ENCODE measurements at regions not wholly inside any gene's neighbourhood (a gene's known extent, or its start where the extent isn't known, plus 50 kb on each side); places are given as distances from the start of the nearest gene placed in this dataset.
A peak's percentile ranks its signal among the peaks of the same experiment; 100 is the strongest.

DNA sequence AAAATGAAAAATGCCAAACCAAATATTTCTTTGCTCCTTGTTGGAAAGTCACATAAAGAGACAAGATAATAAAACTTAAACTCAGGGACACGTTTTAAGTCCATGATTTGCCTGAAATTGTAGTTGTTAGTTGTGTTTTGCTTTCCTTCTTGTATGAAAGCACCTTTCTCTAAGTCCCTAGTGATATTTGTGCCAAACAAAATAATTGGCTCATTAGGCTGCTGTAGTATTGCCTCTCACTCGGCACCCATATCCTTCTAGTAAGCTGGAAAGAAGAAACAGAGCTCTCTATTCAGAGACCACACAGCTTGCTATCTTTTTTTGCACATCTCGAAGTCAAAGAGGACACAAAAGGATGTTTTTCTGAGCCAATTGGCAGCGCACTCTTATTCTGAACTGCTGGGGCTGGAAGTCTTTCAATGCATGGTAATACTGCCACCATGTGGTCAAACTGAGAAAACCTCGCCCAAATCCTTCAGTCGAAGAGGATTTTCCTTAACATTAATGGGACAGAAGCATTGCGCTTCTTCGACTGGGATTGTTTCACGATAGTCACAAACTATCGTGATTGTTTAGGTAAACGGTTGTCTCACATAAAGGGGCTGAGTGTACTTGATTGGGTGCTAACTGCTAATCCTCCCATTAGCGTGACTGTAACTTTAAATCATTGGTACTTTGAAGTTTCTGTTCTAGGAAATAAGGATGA, 571.9 kb upstream of the LCORL start:
- DNase-seq = peak; percentile 24

DNA sequence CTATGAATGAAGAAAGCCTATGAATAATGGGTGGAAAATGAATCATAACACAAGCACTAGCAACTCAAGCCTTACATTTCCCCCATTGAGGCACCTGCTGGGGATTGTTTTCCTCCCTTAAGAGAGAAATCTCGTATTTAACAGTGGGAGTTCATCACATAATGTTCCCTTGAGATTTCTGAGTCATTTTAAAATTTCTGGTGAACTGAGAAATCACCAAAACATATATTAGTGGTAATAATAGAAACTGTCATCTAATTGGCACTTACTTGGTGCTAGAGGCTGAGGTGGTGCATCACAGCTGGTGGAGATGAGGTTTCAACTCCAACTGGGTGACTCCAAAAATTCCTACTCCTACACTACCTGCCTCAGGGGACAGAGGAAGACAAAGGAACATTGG, 561.3 kb upstream of the LCORL start:
- DNase-seq = no peak

DNA sequence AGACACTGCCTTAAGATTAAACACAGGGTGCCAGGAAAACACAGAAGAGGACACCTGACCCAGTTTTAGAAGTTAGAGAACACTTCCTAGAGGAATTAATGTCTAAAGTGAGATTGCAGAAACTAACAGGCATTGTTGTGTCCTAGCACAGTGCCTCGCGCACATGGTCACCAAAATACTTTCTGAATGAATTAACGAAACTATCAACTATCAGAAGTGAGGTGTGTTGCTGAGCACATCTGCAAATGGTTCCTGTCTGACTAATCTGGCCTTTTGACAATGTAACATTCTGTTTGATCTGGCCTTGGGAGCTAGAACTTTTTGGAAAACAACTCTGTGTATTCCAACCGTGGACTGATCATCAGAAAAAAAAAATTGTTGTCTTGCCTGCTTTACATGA, 556.8 kb upstream of the LCORL start:
- no peak for DNase-seq

DNA sequence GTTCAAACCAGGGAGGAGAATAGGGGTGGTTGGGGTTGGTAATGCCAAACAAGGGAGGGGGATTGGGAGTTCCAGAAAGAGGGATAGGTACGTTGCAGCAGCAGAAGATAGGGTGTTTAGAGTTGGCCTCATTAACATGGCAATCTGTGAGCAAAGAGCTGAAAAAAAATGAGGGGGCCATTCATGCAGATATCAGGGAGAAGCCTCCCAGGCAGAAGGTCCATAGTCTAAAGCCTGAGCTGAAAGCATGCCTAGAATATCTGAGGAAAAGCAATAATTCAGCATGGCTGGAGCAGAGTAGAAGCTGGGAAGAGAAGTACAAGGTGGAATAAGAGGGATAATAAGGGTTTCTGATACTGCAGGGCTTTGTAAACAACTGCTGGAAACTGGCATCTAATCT, 550.9 kb upstream of the LCORL start:
- DNase-seq = no peak

DNA sequence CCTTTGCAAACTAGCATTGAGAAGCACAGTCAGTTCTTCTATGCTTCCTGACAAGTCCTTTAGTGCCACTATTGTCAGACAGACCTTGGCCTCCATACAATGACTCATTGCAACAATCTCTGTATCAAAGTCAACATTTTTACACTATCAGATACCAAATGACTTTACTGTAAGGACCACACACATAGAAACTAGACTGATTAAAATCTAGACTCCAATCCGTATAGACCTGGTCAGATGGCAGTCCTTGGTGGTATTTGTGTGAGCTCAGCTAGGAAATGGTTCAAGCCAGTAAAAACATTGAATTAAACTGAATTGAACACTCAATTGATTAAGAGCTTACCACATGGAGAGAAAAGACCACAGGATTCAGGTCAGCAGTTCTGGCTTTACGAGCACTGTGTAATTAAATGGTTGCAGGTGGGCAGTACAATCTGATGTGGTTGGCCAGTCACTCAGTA, 549.8 kb upstream of the LCORL start:
- no peak for DNase-seq

DNA sequence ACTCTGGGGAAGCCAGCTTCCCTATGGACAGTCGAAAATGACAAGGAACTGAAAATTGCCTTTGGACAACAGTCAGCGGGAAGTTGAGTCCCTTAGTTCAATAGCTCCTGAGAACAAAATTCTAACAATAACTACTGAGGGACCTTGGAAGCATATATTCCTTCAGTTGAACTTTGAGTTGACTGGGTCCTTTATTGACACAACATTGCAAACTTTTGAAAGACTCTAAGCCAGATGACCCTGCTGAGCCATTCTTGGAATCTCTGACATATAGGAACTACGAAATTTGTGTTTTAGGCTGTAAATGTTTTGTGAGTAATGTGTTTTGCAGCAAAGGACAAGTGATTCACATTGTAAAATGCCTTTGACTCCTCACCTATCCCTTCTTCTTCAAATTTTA, 548.8 kb upstream of the LCORL start:
- no peak for DNase-seq

DNA sequence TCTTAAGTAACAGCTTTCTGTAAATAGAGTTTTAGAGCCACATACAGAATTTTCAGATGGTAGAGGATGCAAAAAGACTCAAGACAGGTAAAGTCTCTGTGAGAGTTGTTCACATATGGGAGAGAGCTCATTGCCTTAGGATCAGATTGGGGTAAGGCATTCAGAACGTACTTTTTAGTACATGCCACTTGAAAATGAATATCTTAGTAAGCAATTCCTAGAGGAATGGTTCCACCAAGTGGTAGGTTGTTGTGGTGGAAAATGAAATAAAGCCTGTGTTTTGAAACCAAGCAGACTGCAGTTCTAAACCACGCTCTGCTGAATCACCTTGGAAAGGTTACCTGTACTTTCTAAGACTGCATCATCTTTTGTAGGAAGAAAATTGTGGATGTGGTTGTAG, 547.0 kb upstream of the LCORL start:
- DNase-seq = no peak

DNA sequence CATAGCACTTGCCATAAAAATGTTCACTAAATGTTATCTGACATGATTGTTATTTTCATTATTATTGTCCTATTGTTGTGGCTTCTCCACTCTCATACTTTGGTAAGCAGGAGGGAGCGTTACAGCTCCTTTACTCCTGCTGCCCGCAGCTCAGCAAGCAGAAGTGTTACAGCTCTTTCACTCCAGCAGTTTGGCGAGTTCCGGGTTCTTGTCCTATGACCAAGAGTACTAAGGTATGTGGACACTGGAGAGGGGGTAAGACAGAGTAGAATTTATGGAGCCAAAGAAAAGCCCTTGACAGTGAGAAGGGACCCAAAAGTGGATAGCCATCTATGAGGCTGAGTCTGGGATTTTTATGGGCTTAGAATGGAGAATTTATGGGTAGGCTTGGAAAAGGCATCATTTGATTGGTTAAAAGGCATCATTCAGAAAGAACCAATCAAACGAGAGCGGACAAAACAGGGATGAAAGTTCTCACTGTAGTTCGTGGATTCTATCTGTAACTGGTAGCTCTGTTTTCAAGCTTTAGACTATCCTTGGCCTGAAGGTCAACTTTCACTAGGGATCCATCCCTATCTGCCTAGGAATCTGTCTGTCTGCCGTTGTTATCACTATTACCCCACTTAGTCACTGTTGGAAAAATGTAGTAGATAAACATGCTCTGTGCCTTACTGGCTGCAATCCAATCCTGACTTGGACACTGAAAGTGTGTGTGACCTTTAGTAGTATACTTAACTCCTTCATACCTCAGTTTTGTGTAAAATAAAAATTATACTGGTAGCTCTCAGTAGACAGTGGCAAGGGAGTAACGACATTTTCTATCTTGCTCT, 545.6 kb upstream of the LCORL start:
- no peak for DNase-seq

DNA sequence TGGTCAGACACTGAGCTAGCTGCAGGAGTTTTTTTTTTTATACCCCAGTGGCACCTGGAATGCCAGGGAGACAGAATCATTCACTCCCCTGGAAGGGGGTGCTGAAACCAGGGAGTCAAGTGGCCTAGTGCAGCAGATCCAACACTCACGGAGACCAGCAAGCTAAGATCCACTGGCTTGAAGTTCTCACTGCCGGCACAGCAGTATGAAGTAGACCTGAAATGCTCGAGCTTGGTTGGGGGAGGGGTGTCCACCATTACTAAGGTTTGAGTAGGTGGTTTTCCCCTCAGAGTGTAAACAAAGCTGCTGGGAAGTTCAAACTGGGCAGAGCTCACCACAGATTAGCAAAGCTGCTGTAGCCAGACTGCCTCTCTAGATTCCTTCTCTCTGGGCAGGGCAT, 537.9 kb upstream of the LCORL start:
- no peak for DNase-seq

DNA sequence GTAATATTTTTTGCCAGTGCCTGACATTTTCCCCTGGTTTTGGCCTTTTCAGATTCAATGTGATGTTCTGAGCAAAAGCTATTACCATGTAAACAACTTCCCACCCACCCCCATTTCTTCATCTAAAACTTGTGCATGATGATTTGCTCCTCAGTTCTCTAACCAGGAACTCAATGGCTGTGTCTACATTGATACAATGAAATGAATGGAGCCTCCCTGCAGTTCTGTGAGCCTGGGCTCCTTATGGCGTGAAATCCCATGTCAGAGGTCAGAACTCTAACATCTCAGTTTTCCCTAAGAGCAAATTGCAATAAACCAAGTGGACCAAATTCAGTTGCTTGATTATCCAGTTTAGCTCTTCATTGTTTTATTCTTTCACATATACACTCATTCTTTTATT, 534.8 kb upstream of the LCORL start:
- no peak for DNase-seq

DNA sequence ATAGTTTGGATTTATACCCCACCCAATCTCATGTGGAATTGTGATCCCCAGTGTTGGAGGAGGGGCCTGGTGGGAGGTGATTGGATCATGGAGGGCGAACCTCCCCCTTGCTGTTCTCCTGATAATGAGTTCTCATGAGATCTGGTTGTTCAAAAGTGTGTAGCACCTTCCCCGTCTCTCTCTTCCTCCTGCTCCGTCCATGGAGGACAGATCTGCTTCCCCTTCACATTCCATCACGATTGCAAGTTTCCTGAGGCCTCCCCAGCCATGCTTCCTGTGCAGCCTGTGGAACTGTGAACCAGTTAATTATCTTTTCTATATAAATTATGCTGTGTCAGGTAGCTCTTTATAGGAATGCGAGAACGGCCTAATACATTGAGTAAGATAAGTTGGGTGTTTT, 518.8 kb upstream of the LCORL start:
- no peak for DNase-seq

DNA sequence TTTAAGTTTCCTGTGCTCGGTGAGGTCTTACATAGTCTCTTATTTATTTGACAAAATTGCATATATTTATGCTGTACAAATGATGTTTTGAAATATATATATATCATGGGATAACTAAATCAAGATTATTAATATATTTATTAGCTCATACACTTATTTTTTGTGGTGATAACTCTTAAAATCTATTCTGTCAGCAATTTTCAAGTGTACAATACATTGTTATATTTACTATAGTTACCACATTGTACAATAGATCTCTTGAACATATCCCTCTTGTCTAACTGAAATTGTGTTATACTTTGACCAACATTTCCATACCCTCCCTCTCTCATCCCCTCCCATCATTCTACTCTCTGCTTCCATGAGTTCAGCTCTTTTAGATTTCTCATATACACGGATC, 516.6 kb upstream of the LCORL start:
- no peak for DNase-seq

DNA sequence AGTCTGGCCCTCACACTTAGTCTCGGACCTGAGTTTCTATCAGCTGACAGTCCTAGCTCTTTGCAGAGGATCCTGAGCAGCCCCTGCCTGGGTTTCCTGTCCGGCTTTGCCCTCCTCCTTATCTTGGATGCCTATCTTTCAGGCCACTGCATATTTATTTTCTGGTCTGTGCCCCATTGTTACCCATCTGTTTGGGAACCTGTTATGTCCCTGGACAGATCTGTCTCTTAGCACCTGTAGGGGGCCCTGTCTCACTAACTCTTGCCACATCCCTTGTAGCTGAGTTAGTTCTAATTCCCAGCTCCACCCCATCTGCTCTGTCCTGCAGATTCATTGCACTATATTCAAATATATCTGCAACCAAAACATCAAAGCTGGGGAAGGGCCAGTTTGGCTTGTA, 514.9 kb upstream of the LCORL start:
- no peak for DNase-seq

DNA sequence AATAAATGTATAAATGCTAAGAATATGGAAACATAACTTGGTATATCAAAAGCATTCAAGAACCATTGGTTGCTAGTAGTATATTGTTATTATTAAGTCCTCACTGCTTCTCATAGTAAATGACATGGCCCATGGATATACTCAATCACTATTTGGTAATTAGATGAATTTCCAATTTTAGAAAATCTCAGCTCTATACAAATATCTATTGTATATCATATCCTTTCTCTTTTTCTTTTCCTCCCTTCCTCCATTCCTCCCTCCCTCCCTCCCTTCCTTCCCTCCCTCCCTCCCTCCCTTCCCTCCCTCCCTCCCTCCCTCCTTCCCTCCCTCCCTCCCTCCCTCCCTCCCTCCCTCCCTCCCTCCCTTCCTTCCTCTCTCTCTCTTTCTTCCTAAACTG, 514.4 kb upstream of the LCORL start:
- DNase-seq = no peak

DNA sequence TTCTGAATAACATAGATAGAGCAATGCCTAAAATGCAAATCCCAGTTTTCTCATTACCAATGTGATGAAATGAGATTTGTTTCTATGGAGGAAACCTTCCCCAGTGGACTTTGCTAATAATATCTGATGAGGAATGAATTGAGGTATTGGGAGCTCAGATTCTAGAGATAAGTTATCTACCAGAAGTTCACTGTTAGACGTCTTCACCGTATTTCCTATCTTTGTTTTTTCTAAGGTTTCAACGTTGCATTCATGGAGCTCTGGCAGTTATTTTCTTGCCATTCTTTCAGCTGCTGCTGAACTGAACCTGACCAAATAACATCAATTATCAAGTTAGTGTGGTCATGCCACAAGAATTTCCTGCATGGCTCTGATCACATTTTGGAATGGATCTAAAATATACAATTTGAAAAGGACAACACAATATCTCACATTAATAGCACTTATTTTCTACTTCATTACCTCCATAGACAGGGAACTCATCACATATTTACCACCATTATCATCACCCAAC, 511.8 kb upstream of the LCORL start:
- no peak for DNase-seq

DNA sequence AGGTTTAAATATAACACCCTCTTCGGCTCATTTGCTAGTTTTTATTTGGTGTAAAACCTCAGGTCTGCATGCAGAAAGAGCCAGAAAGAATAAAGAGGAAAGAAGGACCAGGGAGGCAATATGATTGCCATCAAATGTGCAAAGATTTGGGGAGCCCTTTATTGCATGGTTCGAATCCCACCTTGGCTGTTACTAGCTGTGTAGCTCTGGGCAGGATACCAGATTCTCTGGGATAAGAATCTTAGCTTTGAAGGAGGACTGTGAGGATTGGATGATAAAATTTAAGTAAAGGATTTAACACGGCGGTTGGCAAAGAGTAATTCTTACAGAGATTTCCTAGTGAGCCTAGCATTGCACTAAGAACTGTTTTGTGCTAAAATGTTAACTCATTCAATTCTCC, 510.2 kb upstream of the LCORL start:
- DNase-seq = no peak

DNA sequence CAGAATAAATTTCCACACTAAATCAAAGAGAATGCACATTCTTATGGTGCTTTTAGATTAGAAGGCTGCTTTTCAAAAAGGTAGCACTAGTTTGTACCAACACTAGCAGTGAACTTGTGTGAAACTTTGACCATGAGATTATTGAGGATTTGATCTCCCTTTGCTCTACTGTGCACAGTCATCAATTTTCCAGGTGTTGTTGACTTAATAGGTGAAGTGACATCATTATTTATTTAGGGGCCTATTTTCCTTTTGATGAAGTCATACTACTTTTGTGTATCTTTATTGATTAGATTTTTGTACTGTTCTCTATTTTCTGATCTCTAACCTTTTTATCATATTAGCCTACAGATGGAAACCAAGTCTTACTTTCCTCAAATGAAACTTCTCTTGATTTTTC, 507.9 kb upstream of the LCORL start:
- no peak for DNase-seq

DNA sequence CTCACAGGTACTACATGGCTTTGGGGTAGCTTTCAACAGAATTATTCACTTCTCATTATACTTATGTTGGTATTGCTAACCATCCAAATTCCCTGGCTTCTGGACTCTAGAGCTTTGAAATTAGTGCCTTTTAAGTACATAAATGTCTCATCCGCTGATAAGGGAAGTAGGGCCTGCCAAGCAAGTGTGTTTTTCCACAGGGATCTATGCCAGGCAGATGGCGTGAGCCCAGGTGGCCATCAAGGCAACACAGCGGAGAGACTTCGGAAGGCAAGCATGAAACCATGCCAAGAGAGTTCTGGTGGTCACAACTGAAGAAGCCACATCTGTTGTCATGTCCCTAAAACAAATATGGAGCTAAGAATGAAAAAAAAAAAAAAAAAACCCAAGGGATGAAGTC, 503.1 kb upstream of the LCORL start:
- no peak for DNase-seq

DNA sequence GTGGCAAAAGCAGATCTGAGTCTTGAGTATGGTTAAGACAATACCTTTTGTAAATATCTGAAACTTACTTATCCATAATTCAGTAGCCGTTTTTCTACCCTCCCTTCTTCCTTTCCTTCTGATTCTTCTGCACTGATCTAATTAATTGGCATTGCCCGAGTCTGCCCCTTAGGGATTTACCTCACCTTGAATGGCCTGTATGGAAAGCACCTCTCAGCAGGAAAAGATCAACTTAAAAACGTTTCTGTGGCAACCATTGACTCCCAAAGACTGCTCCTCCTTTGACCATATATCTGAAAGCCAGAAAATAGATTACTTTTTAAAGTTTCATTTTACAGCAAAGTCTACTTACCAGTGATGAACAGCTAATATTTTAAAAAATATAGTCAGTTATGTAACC, 496.5 kb upstream of the LCORL start:
- no peak for DNase-seq

DNA sequence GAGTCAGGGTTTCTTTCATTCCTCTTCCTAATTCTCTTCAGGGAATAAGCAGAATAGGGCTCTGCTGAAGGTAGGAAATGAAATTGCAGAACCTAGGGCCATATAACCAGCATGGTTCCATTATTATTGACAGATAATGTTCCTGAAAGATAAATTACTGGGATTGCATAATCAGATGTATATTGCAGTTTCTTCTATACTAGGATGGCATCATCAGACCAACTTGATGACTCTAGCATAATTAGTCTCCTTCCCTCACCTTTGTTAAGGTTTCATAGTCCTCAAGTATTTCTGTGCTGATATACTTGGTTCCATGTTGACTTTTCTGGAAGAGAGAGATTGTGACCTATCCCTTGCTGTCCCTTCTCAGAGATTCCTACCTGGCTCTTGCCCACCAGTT, 492.3 kb upstream of the LCORL start:
- DNase-seq = no peak

DNA sequence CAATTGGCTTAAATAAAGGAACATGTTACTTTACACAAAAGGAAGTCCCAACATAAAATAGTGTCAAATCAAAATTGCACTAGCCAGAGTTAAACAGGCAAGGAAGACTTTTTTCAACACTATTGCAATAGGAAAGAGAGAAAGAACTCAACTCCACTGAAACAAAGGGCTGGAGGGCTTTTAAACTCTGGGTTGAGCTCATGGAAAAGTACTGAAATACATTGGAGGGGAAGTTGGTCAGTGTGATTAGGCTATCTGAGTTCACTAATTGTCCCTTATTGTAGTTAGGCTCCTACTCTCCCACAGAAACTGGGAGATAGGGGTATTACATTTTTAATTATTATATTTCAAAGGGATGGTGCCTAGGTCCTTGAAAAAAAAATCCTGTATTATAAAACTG, 491.2 kb upstream of the LCORL start:
- DNase-seq = no peak

DNA sequence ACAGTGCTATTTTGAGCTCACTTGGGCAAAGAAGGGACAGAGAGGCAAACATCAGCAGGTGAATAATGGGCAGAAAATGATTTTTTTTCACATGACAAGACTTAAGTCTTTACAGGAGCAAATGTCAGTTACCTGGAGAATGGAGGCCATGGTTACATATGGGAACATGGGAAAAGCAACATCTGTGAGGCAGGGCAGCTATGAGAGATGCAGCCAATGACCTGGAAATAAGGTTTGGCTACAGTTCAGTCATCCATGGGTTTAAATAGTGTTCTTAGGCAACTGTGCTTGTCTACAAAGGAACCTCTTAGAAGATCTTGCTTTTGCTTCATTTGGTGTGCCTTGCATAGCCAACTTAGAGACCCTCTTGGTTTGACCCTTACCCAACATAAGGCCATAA, 490.2 kb upstream of the LCORL start:
- DNase-seq = no peak

DNA sequence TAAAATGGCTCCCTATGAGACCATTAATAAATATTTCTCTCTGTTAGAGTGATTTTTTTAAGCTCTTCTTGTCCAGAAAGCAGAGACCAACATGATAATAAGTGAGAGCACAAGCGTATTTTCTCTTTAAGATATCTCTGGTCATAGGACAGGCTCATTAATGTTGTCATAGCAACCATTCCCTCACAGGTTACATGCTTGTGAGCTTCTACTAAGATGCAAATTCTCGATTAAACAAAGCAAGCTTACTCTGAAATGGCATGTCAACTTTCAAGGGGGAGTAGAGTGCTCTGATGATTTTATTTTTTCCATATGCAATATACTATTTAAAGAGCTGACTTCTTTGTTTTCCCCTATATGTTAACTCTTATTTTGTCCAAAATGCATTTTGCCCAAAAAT, 487.2 kb upstream of the LCORL start:
- DNase-seq = no peak

DNA sequence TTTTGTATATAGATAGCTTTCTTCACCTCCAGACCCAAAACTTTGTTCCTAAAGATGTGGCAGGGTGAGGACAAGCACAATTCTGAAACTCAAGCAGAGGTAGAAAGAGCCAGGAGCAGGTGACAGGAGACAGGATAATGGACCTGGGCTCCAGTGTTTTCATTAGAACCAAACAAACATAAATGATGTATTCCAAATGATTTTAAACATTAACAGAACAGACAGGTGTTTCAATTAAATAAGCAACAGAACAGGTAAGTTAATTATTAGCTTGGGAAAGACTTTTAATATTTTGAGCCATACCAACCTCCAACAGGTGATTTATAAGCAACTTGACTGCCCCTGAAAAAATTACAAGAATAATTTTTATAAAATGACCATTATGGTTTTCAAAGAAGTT, 459.4 kb upstream of the LCORL start:
- no peak for DNase-seq

DNA sequence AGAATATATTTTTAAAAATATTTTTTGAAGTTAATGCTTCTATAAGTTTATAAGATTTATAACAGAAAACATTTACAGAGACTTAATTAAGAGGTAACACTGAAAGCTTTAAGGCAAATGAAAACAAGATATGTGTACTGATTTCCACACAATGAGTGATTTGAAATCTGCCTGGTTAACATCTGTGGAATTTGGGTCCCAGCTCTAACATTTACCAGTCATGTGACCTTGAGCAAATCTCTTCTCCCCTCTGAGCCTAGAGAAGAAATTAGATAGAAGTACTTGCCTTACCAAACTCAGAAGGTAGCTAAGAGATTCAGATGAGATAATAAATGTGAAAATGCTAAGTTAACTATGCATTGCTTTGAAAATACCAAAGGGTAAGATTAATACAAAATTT, 458.8 kb upstream of the LCORL start:
- DNase-seq = no peak
